ENCODE measurements at regions not wholly inside any gene's neighbourhood (a gene's known extent, or its start where the extent isn't known, plus 50 kb on each side); places are given as distances from the start of the nearest gene placed in this dataset.

- DNase-seq = no peak
These were observed 129.1 kb upstream of the SNTG2 start for GRCh38 chr2:821546-821945.

- DNase-seq = no peak
These were observed 131.0 kb upstream of the SNTG2 start for GRCh38 chr2:819601-820000.

GRCh38 chr2:819121-819520 is 131.5 kb upstream of the SNTG2 start:
- no peak for DNase-seq

GRCh38 chr2:817336-818015 is 133.2 kb upstream of the SNTG2 start:
- no peak for DNase-seq

GRCh38 chr2:816278-816677 is 134.4 kb upstream of the SNTG2 start:
- no peak for DNase-seq

- DNase-seq = no peak
These were observed 133.2 kb upstream of the TMEM18 start for GRCh38 chr2:810397-810796.

- DNase-seq = no peak
These were observed 130.1 kb upstream of the TMEM18 start for GRCh38 chr2:807300-807699.

- no peak for DNase-seq
These were observed 128.5 kb upstream of the TMEM18 start for GRCh38 chr2:805664-806063.

GRCh38 chr2:797993-798392 is 120.8 kb upstream of the TMEM18 start:
- DNase-seq = no peak

GRCh38 chr2:797556-797955 is 120.3 kb upstream of the TMEM18 start:
- no peak for DNase-seq

- DNase-seq = no peak
These were observed 119.2 kb upstream of the TMEM18 start for GRCh38 chr2:796141-796985.

GRCh38 chr2:795531-796041 is 118.4 kb upstream of the TMEM18 start:
- DNase-seq = no peak

- no peak for DNase-seq
These were observed 117.5 kb upstream of the TMEM18 start for GRCh38 chr2:794554-795241.

- DNase-seq = no peak
These were observed 116.0 kb upstream of the TMEM18 start for GRCh38 chr2:793236-793635.

- DNase-seq = no peak
These were observed 115.5 kb upstream of the TMEM18 start for GRCh38 chr2:792687-793086.

GRCh38 chr2:790634-791245 is 113.5 kb upstream of the TMEM18 start:
- DNase-seq = no peak

GRCh38 chr2:790081-790480 is 112.9 kb upstream of the TMEM18 start:
- no peak for DNase-seq

- no peak for DNase-seq
These were observed 112.3 kb upstream of the TMEM18 start for GRCh38 chr2:789529-789928.

GRCh38 chr2:788227-789032 is 111.2 kb upstream of the TMEM18 start:
- DNase-seq = no peak

- DNase-seq = no peak
These were observed 107.5 kb upstream of the TMEM18 start for GRCh38 chr2:784753-785152.

- no peak for DNase-seq
These were observed 103.4 kb upstream of the TMEM18 start for GRCh38 chr2:780581-780980.

- DNase-seq = no peak
These were observed 102.8 kb upstream of the TMEM18 start for GRCh38 chr2:780002-780401.
